ENCODE measurements at regions not wholly inside any gene's neighbourhood (a gene's known extent, or its start where the extent isn't known, plus 50 kb on each side); places are given as distances from the start of the nearest gene placed in this dataset.

- Mint-ChIP-seq H3K36me3 (peaks cover 8% of the 10 kb centered on the region), H3K4me3 (no peak overlapping the region), H3K4me1 (0 out of 2 replicates have a peak, but pooled peaks cover 3% of the 10 kb centered on the region), H3K27ac (no peak overlapping the region), H3K27me3 (ENCODE audit: low read depth) (peaks cover 8% of the 10 kb centered on the region), H3K9me3 (peaks cover 14% of the 10 kb centered on the region)
- TF ChIP-seq ZNF671 (CRISPR knock-in tag; IDR thresholded peaks at IDR 0.05) (no peak), SOX15 (CRISPR knock-in tag; IDR thresholded peaks at IDR 0.05) (no peak), NR3C1 (CRISPR knock-in tag; conservative IDR thresholded peaks at IDR 0.05; ENCODE audit: low read depth) (no peak), GRHL2 (CRISPR knock-in tag; IDR thresholded peaks at IDR 0.05; ENCODE audit: insufficient replicate concordance, severe bottlenecking) (no peak), ETV6 (CRISPR knock-in tag; IDR thresholded peaks at IDR 0.05) (no peak), ERG (CRISPR knock-in tag; IDR thresholded peaks at IDR 0.05) (no peak), ZNF512 (CRISPR knock-in tag; IDR thresholded peaks at IDR 0.05; ENCODE audit: borderline replicate concordance) (no peak), ZNF317 (CRISPR knock-in tag; IDR thresholded peaks at IDR 0.05; ENCODE audit: borderline replicate concordance, low read depth) (no peak), SMAD4 (CRISPR knock-in tag; IDR thresholded peaks at IDR 0.05) (no peak)
- TF ChIP-seq, protein P1, sequence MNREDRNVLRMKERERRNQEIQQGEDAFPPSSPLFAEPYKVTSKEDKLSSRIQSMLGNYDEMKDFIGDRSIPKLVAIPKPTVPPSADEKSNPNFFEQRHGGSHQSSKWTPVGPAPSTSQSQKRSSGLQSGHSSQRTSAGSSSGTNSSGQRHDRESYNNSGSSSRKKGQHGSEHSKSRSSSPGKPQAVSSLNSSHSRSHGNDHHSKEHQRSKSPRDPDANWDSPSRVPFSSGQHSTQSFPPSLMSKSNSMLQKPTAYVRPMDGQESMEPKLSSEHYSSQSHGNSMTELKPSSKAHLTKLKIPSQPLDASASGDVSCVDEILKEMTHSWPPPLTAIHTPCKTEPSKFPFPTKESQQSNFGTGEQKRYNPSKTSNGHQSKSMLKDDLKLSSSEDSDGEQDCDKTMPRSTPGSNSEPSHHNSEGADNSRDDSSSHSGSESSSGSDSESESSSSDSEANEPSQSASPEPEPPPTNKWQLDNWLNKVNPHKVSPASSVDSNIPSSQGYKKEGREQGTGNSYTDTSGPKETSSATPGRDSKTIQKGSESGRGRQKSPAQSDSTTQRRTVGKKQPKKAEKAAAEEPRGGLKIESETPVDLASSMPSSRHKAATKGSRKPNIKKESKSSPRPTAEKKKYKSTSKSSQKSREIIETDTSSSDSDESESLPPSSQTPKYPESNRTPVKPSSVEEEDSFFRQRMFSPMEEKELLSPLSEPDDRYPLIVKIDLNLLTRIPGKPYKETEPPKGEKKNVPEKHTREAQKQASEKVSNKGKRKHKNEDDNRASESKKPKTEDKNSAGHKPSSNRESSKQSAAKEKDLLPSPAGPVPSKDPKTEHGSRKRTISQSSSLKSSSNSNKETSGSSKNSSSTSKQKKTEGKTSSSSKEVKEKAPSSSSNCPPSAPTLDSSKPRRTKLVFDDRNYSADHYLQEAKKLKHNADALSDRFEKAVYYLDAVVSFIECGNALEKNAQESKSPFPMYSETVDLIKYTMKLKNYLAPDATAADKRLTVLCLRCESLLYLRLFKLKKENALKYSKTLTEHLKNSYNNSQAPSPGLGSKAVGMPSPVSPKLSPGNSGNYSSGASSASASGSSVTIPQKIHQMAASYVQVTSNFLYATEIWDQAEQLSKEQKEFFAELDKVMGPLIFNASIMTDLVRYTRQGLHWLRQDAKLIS (CRISPR knock-in tag; IDR thresholded peaks at IDR 0.05; ENCODE audit: borderline replicate concordance): no peak
- TF ChIP-seq, protein P2, sequence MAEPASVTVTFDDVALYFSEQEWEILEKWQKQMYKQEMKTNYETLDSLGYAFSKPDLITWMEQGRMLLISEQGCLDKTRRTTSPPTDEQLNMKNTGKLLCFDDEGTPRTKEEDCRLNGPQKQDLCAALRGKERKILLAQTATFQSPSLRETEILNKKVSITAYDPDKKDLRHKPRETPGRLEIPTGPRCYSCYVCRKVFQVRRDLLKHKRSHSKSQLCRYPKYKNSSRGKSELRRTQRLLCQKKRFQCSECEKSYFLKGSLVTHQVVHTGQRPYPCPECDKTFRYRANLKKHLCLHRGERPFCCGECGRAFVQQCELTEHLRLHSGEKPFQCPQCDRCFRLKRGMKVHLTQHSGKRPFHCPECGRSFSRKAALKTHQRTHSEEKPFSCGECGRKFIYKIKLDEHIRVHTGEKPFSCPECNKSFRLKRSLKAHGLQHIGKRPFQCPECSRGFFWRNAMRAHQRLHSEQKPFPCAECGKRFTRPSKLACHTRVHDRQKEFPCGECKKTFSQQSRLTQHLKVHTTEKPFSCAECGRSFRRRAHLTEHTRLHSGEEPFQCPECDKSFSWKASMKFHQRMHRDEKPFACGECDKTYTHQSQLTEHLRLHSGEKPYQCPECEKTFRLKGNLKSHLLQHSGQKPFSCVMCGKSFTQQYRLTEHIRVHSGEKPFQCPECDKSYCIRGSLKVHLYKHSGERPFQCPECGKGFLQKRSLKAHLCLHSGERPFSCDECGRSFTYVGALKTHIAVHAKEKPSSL (CRISPR knock-in tag; conservative IDR thresholded peaks at IDR 0.05): no peak
- TF ChIP-seq, protein P3, sequence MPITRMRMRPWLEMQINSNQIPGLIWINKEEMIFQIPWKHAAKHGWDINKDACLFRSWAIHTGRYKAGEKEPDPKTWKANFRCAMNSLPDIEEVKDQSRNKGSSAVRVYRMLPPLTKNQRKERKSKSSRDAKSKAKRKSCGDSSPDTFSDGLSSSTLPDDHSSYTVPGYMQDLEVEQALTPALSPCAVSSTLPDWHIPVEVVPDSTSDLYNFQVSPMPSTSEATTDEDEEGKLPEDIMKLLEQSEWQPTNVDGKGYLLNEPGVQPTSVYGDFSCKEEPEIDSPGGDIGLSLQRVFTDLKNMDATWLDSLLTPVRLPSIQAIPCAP (CRISPR knock-in tag; IDR thresholded peaks at IDR 0.05): no peak
- TF ChIP-seq, protein P4, sequence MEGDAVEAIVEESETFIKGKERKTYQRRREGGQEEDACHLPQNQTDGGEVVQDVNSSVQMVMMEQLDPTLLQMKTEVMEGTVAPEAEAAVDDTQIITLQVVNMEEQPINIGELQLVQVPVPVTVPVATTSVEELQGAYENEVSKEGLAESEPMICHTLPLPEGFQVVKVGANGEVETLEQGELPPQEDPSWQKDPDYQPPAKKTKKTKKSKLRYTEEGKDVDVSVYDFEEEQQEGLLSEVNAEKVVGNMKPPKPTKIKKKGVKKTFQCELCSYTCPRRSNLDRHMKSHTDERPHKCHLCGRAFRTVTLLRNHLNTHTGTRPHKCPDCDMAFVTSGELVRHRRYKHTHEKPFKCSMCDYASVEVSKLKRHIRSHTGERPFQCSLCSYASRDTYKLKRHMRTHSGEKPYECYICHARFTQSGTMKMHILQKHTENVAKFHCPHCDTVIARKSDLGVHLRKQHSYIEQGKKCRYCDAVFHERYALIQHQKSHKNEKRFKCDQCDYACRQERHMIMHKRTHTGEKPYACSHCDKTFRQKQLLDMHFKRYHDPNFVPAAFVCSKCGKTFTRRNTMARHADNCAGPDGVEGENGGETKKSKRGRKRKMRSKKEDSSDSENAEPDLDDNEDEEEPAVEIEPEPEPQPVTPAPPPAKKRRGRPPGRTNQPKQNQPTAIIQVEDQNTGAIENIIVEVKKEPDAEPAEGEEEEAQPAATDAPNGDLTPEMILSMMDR (IDR thresholded peaks at IDR 0.05): no peak
- TF ChIP-seq, protein P5, sequence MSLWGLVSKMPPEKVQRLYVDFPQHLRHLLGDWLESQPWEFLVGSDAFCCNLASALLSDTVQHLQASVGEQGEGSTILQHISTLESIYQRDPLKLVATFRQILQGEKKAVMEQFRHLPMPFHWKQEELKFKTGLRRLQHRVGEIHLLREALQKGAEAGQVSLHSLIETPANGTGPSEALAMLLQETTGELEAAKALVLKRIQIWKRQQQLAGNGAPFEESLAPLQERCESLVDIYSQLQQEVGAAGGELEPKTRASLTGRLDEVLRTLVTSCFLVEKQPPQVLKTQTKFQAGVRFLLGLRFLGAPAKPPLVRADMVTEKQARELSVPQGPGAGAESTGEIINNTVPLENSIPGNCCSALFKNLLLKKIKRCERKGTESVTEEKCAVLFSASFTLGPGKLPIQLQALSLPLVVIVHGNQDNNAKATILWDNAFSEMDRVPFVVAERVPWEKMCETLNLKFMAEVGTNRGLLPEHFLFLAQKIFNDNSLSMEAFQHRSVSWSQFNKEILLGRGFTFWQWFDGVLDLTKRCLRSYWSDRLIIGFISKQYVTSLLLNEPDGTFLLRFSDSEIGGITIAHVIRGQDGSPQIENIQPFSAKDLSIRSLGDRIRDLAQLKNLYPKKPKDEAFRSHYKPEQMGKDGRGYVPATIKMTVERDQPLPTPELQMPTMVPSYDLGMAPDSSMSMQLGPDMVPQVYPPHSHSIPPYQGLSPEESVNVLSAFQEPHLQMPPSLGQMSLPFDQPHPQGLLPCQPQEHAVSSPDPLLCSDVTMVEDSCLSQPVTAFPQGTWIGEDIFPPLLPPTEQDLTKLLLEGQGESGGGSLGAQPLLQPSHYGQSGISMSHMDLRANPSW (CRISPR knock-in tag; conservative IDR thresholded peaks at IDR 0.05; ENCODE audit: low read depth): no peak
- TF ChIP-seq, protein P6, sequence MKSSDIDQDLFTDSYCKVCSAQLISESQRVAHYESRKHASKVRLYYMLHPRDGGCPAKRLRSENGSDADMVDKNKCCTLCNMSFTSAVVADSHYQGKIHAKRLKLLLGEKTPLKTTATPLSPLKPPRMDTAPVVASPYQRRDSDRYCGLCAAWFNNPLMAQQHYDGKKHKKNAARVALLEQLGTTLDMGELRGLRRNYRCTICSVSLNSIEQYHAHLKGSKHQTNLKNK (CRISPR knock-in tag; IDR thresholded peaks at IDR 0.05): no peak
- TF ChIP-seq, protein P7, sequence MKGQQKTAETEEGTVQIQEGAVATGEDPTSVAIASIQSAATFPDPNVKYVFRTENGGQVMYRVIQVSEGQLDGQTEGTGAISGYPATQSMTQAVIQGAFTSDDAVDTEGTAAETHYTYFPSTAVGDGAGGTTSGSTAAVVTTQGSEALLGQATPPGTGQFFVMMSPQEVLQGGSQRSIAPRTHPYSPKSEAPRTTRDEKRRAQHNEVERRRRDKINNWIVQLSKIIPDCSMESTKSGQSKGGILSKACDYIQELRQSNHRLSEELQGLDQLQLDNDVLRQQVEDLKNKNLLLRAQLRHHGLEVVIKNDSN (CRISPR knock-in tag; IDR thresholded peaks at IDR 0.05): no peak
- ATAC-seq (no peak), DNase-seq (ENCODE audit: low spot score) (no peak)
- ChIA-PET POLR2A (no interaction called here), CTCF (no interaction called here)
These were observed 79.9 kb upstream of the RGMA start for GRCh38 chr15:93168910-93169309.
